HCT116 (cell line): ENCODE measurements at regions not wholly inside any gene's neighbourhood (a gene's known extent, or its start where the extent isn't known, plus 50 kb on each side); places are given as distances from the start of the nearest gene placed in this dataset.

Experiments used
- ATAC-seq: fragments of 200-7000 bp; cut with Tn5 transposase; 2 replicates; pipeline ENCODE4 v1.9.1; 2020; ENCODE audit warnings: mild to moderate bottlenecking, moderate library complexity
- BruUV-seq: library from RNA; stranded (reverse); fragments of 400-500 nt; replicated peaks from 2 replicates; lab custom pipeline; 2021; lab: Mats Ljungman, UMichigan
- CTCF ChIA-PET: fragments of 300-600 bp; sonication (Branson Sonifier 250); formaldehyde crosslinking; loops from one replicate; lab custom pipeline; 2021; ENCODE audit warnings: antibody characterized with exemption; lab: Charles Lee
- POLR2A ChIA-PET: fragments of 300-600, 350-600 bp; sonication (Branson Sonifier 250); formaldehyde crosslinking; loops from one replicate; lab custom pipeline; 2021; ENCODE audit warnings: antibody characterized with exemption; lab: Charles Lee
- RAD21 ChIA-PET, 2 experiments: fragments of 300-600 bp; sonication (Branson Sonifier 250); formaldehyde crosslinking; loops; one replicate each; lab custom pipeline; 2023; ENCODE audit warnings: low total read pairs in 2 of 2; ENCODE audit not compliant: uncharacterized antibody in 2 of 2, unreplicated experiment in 2 of 2, low non-redundant PET in 1 of 2; lab: Charles Lee
- DNase-seq: peaks from one replicate; pipeline ENCODE4 v3.0.0-alpha.2; 2010; ENCODE audit warnings: low read depth, low spot score
- H2AFZ ChIP-seq: fragments of 200-600 bp; shearing (Covaris generic), sonication (generic); 2 replicates; pipeline ENCODE4 v1.6.1; 2017; ENCODE audit warnings: low read depth, mixed run types, mixed read lengths, antibody characterized with exemption, low read length; ENCODE audit not compliant: poor library complexity, severe bottlenecking
- H3K27ac ChIP-seq: 2 replicates; pipeline ENCODE4 v1.5.1; 2012; ENCODE audit warnings: low read depth, low read length
- H3K27me3 ChIP-seq: fragments of 200-600 bp; sonication (generic); 2 replicates; pipeline ENCODE4 v1.6.1; 2016; ENCODE audit warnings: mixed run types, low read length, mixed read lengths; ENCODE audit not compliant: insufficient read depth
- H3K36me3 ChIP-seq, 2 experiments: fragments of 200-500 bp in 1 of 2; fragments of 200-600 bp in 1 of 2; sonication (Bioruptor generic) in 1 of 2; sonication (generic) in 1 of 2; 2 replicates each; pipeline versions ENCODE4 v1.5.1 to v1.6.1; 2014 to 2016; ENCODE audit warnings: low read length in 2 of 2, inconsistent platforms in 1 of 2, mixed read lengths in 1 of 2, mixed run types in 1 of 2; ENCODE audit not compliant: insufficient read depth in 2 of 2, control insufficient read depth in 1 of 2
- H3K4me1 ChIP-seq, 2 experiments: fragments of 200-600 bp in 1 of 2; sonication (generic) in 1 of 2; 2 replicates each; pipeline versions ENCODE4 v1.5.1 to v1.6.1; 2012 to 2017; ENCODE audit warnings: low read length in 2 of 2, inconsistent platforms in 1 of 2, mild to moderate bottlenecking in 1 of 2, mixed read lengths in 1 of 2, mixed run types in 1 of 2, moderate library complexity in 1 of 2; ENCODE audit not compliant: insufficient read depth in 2 of 2, control insufficient read depth in 1 of 2
- H3K4me2 ChIP-seq: fragments of 200-600 bp; sonication (generic); 2 replicates; pipeline ENCODE4 v1.6.1; 2017; ENCODE audit warnings: mixed run types, low read length, mixed read lengths
- H3K4me3 ChIP-seq, 2 experiments: fragments of 200-600 bp in 1 of 2; sonication (generic) in 1 of 2; replicated peaks in 1 of 2; 2 replicates each; pipeline ENCODE4 v1.5.1; 2011 to 2016; ENCODE audit warnings: low read length in 2 of 2, control low read depth in 1 of 2, low read depth in 1 of 2, mild to moderate bottlenecking in 1 of 2, mixed read lengths in 1 of 2, mixed run types in 1 of 2
- H3K79me2 ChIP-seq: fragments of 200-600 bp; sonication (generic); 2 replicates; pipeline ENCODE4 v1.6.1; 2017; ENCODE audit warnings: mild to moderate bottlenecking, mixed run types, low read length, moderate library complexity, mixed read lengths; ENCODE audit not compliant: insufficient read depth
- H3K9ac ChIP-seq: fragments of 200-600 bp; sonication (generic); 2 replicates; pipeline ENCODE4 v1.6.1; 2016; ENCODE audit warnings: low read length, mixed read lengths
- H3K9me2 ChIP-seq: fragments of 200-600 bp; sonication (generic), shearing (Covaris generic); 2 replicates; pipeline ENCODE4 v1.6.1; 2017; ENCODE audit warnings: mixed run types, mild to moderate bottlenecking, moderate library complexity; ENCODE audit not compliant: insufficient read depth
- H3K9me3 ChIP-seq, 2 experiments: fragments of 200-500 bp in 1 of 2; fragments of 200-600 bp in 1 of 2; sonication (Bioruptor generic) in 1 of 2; sonication (generic) in 1 of 2; 2 replicates each; pipeline ENCODE4 v1.6.1; 2014 to 2017; ENCODE audit warnings: low read length in 2 of 2, mixed read lengths in 2 of 2, inconsistent platforms in 1 of 2, low read depth in 1 of 2, mild to moderate bottlenecking in 1 of 2, mixed run types in 1 of 2, moderate library complexity in 1 of 2; ENCODE audit not compliant: control insufficient read depth in 1 of 2, insufficient read depth in 1 of 2
- H4K20me1 ChIP-seq: fragments of 200-600 bp; sonication (generic), shearing (Covaris generic); 2 replicates; pipeline ENCODE4 v1.6.1; 2017; ENCODE audit warnings: mixed run types, mild to moderate bottlenecking, moderate library complexity; ENCODE audit not compliant: insufficient read depth
- CEBPB ChIP-seq: IDR thresholded peaks from 2 replicates; pipeline ENCODE4 v1.6.1; 2012; ENCODE audit warnings: low read depth
- ELF1 ChIP-seq: IDR thresholded peaks from 2 replicates; pipeline ENCODE4 v1.6.1; 2012; ENCODE audit warnings: low read depth, borderline replicate concordance
- EZH2 ChIP-seq: fragments of 200-600 bp; sonication (generic); IDR thresholded peaks from 2 replicates; pipeline ENCODE4 v1.6.1; 2017; ENCODE audit warnings: antibody characterized with exemption, mixed run types
- EZH2phosphoT487 ChIP-seq: fragments of 200-600 bp; IDR thresholded peaks from 2 replicates; pipeline ENCODE4 v1.6.1; 2018; ENCODE audit warnings: antibody characterized with exemption, borderline replicate concordance
- JUND ChIP-seq: IDR thresholded peaks from 2 replicates; pipeline ENCODE4 v1.6.1; 2012
- POLR2AphosphoS5 ChIP-seq: IDR thresholded peaks from 2 replicates; pipeline ENCODE4 v1.6.1; 2011; ENCODE audit warnings: mild to moderate bottlenecking, low read depth, low read length, moderate library complexity
- SIN3A ChIP-seq: IDR thresholded peaks from 2 replicates; pipeline ENCODE4 v1.6.1; 2012; ENCODE audit warnings: low read depth
- ZFX ChIP-seq: fragments of 450-650 bp; IDR thresholded peaks from 2 replicates; pipeline ENCODE4 v1.6.1; 2017
- intact Hi-C: fragments of 100-400 bp; cut with micrococcal nuclease; formaldehyde crosslinking; loops from 2 replicates; pipeline ENCODE4 v1.10.0; 2022
- TF ChIP-seq, protein P1 (sequence below): IDR thresholded peaks from 2 replicates; pipeline ENCODE4 v1.6.1; 2011; ENCODE audit warnings: mild to moderate bottlenecking, low read length, moderate library complexity; ENCODE audit not compliant: insufficient replicate concordance; ENCODE audit errors: extremely low read depth
- TF ChIP-seq, protein P2 (sequence below): IDR thresholded peaks from 2 replicates; pipeline ENCODE4 v1.6.1; 2012; ENCODE audit warnings: low read depth

DNA sequence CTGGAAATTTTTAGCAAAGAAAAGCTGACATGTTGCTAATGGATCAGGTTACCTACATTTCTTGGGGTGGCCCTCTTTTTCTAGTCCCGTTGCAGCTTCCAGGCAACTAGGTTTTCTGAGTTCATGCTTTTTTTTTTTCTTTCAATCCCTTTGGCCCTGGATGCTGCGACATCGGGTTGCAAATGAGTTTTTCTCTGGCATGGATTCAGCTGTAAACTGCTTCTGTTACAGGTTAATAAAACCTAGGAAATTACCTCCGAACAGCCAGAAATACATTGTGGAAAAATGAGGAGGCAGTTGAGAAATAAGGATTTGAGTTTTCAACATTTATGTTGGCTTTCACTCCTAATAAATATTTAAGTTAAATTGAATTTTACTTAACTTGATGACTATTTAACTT is 149.8 kb upstream of the MAF start:
- Histone ChIP-seq H3K4me3 (no peak overlapping the region), H3K4me2 (no peak overlapping the region), H3K9me2 (no peaks in the 10 kb centered on the region), H2AFZ (no peak overlapping the region), H3K27me3 (no peaks in the 10 kb centered on the region), H3K9me3 (peaks cover 64% of the 10 kb centered on the region in 2 experiments; a peak in 2 of 4 replicates), H3K4me1 (no peaks in the 10 kb centered on the region), H3K36me3 (no peaks in the 10 kb centered on the region), H3K27ac (no peak overlapping the region), H3K9ac (no peak overlapping the region), H3K79me2 (no peaks in the 10 kb centered on the region), H4K20me1 (no peaks in the 10 kb centered on the region)
- CTCF ChIA-PET, result no interaction called here
- POLR2A ChIA-PET, result no interaction called here
- intact Hi-C loops, result no loop called here
- TF ChIP-seq ELF1 (no peak), ZFX (no peak), CEBPB (no peak), SIN3A (no peak), JUND (no peak), POLR2AphosphoS5 (no peak), EZH2phosphoT487 (no peak), EZH2 (no peak)
- TF ChIP-seq, protein P1, sequence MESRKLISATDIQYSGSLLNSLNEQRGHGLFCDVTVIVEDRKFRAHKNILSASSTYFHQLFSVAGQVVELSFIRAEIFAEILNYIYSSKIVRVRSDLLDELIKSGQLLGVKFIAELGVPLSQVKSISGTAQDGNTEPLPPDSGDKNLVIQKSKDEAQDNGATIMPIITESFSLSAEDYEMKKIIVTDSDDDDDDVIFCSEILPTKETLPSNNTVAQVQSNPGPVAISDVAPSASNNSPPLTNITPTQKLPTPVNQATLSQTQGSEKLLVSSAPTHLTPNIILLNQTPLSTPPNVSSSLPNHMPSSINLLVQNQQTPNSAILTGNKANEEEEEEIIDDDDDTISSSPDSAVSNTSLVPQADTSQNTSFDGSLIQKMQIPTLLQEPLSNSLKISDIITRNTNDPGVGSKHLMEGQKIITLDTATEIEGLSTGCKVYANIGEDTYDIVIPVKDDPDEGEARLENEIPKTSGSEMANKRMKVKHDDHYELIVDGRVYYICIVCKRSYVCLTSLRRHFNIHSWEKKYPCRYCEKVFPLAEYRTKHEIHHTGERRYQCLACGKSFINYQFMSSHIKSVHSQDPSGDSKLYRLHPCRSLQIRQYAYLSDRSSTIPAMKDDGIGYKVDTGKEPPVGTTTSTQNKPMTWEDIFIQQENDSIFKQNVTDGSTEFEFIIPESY, result no peak
- TF ChIP-seq, protein P2, sequence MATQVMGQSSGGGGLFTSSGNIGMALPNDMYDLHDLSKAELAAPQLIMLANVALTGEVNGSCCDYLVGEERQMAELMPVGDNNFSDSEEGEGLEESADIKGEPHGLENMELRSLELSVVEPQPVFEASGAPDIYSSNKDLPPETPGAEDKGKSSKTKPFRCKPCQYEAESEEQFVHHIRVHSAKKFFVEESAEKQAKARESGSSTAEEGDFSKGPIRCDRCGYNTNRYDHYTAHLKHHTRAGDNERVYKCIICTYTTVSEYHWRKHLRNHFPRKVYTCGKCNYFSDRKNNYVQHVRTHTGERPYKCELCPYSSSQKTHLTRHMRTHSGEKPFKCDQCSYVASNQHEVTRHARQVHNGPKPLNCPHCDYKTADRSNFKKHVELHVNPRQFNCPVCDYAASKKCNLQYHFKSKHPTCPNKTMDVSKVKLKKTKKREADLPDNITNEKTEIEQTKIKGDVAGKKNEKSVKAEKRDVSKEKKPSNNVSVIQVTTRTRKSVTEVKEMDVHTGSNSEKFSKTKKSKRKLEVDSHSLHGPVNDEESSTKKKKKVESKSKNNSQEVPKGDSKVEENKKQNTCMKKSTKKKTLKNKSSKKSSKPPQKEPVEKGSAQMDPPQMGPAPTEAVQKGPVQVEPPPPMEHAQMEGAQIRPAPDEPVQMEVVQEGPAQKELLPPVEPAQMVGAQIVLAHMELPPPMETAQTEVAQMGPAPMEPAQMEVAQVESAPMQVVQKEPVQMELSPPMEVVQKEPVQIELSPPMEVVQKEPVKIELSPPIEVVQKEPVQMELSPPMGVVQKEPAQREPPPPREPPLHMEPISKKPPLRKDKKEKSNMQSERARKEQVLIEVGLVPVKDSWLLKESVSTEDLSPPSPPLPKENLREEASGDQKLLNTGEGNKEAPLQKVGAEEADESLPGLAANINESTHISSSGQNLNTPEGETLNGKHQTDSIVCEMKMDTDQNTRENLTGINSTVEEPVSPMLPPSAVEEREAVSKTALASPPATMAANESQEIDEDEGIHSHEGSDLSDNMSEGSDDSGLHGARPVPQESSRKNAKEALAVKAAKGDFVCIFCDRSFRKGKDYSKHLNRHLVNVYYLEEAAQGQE, result no peak
- no peak for DNase-seq
- BruUV-seq, result no TSS peak
- no peak for ATAC-seq
- RAD21 ChIA-PET, result no interaction called here
